Uterus (tissue), 3 donors: ENCODE measurements at regions not wholly inside any gene's neighbourhood (a gene's known extent, or its start where the extent isn't known, plus 50 kb on each side); places are given as distances from the start of the nearest gene placed in this dataset.

Experiments used
- DNase-seq, 2 donors: peaks; one replicate each; pipeline ENCODE4 v3.0.0-alpha.2; 2019 to 2020
- H3K27ac ChIP-seq, 2 donors: fragments of 200-600 bp; sonication (generic); 1 replicate in 1 of 2; 2 replicates in 1 of 2; pipeline ENCODE4 v1.5.1; 2016 to 2018
- H3K27me3 ChIP-seq, 2 donors: fragments of 200-600 bp; sonication (generic); one replicate each; pipeline ENCODE4 v1.5.1; 2018 to 2019; ENCODE audit warnings: control low read depth in 1 of 2
- H3K36me3 ChIP-seq, 2 donors: fragments of 200-600 bp; sonication (generic); one replicate each; pipeline ENCODE4 v1.5.1; 2019; ENCODE audit warnings: control low read depth in 1 of 2
- H3K4me1 ChIP-seq, 2 donors: fragments of 200-600 bp; sonication (generic); one replicate each; pipeline ENCODE4 v1.5.1; 2018 to 2019; ENCODE audit warnings: control low read depth in 1 of 2
- H3K4me3 ChIP-seq, 2 donors: fragments of 200-600 bp; sonication (generic); 1 replicate in 1 of 2; 2 replicates in 1 of 2; pipeline ENCODE4 v1.5.1; 2018 to 2019; ENCODE audit warnings: mild to moderate bottlenecking in 1 of 2
- H3K9me3 ChIP-seq, 2 donors: fragments of 200-600 bp; sonication (generic); one replicate each; pipeline ENCODE4 v1.5.1; 2019; ENCODE audit warnings: control low read depth in 1 of 2
- POLR2A ChIP-seq, 2 donors: fragments of 450-650 bp; IDR thresholded peaks; one replicate each; pipeline ENCODE4 v1.6.1; 2016; ENCODE audit warnings: antibody characterized with exemption in 2 of 2, mild to moderate bottlenecking in 1 of 2, moderate library complexity in 1 of 2
- intact Hi-C: fragments of 100-400 bp; cut with DNase I; formaldehyde crosslinking; loops from one replicate; pipeline ENCODE4 v1.15.1; 2023; ENCODE audit warnings: low total_unique reads
- TF ChIP-seq, protein P1 (sequence below), 4 experiments: fragments of 200-600 bp in 2 of 4; fragments of 450-650 bp in 2 of 4; sonication (generic) in 2 of 4; IDR thresholded peaks; one replicate each; pipeline ENCODE4 v1.5.1; 2016 to 2019; ENCODE audit warnings: antibody characterized with exemption in 4 of 4, mild to moderate bottlenecking in 2 of 4, moderate library complexity in 1 of 4
- donor health status: DM: yes; HTN: yes; CAD: no.

DNA sequence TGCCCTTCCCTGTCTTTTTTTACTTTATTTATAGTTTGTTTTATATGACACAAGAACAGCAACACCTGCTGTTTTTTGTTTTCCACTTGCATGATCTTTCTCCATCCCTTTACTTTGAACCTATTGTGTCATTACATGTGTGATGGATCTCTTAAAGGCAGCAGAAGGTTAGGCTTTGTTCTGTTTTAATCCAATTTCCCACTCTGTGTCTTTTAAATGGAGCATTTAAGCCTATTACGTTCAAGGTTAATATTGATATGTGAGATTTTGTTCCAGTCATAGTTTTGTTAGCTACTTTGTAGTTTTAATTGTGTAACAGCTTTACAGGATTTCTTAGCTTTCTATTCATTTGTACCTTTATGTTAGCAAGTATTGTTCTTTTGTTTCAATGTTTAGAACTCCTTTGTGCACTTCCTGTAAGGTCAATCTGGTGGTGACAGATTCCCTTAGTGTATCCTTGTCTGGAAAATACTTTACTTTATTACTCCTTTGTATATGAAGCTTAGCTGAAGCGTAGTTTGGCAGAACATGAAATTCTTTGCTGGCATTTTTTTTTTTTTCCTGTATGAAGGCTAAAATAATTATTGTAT lies 1443.0 kb upstream of the LRRTM1 start:
- intact Hi-C loops: no loop called here
- Histone ChIP-seq H3K9me3 (no peaks in the 10 kb centered on the region), H3K36me3 (no peaks in the 10 kb centered on the region), H3K27ac (no peak overlapping the region), H3K4me3 (no peak overlapping the region), H3K27me3 (no peaks in the 10 kb centered on the region), H3K4me1 (no peaks in the 10 kb centered on the region)
- DNase-seq: no peak
- no peak for TF ChIP-seq POLR2A (IDR thresholded peaks at IDR 0.05)
- TF ChIP-seq, protein P1, sequence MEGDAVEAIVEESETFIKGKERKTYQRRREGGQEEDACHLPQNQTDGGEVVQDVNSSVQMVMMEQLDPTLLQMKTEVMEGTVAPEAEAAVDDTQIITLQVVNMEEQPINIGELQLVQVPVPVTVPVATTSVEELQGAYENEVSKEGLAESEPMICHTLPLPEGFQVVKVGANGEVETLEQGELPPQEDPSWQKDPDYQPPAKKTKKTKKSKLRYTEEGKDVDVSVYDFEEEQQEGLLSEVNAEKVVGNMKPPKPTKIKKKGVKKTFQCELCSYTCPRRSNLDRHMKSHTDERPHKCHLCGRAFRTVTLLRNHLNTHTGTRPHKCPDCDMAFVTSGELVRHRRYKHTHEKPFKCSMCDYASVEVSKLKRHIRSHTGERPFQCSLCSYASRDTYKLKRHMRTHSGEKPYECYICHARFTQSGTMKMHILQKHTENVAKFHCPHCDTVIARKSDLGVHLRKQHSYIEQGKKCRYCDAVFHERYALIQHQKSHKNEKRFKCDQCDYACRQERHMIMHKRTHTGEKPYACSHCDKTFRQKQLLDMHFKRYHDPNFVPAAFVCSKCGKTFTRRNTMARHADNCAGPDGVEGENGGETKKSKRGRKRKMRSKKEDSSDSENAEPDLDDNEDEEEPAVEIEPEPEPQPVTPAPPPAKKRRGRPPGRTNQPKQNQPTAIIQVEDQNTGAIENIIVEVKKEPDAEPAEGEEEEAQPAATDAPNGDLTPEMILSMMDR (IDR thresholded peaks at IDR 0.05): no peak

DNA sequence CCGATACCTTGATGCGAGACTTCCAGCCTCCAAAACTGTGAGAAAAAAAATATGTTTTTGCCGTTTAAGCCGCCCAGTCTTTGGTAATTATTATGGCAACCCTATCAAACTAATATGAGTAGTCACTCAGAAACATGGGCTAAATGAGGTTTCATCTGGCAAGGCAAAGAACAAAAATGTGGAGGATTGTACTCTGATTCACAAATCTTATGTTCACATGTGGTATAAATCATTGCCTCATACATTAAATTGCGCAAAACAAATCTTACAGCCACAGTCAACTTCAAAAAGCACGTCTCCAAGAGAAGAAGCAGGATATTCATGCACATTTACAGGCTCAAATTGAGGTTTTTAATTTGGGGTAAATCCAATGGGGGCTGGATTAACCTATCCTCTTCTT lies 1435.4 kb upstream of the LRRTM1 start:
- Histone ChIP-seq H3K27ac (no peak overlapping the region), H3K4me3 (no peak overlapping the region), H3K36me3 (no peaks in the 10 kb centered on the region), H3K4me1 (no peaks in the 10 kb centered on the region), H3K27me3 (no peaks in the 10 kb centered on the region), H3K9me3 (no peaks in the 10 kb centered on the region)
- intact Hi-C loops: no loop called here
- no peak for DNase-seq
- TF ChIP-seq, protein P1 (IDR thresholded peaks at IDR 0.05): no peak
- no peak for TF ChIP-seq POLR2A (IDR thresholded peaks at IDR 0.05)

DNA sequence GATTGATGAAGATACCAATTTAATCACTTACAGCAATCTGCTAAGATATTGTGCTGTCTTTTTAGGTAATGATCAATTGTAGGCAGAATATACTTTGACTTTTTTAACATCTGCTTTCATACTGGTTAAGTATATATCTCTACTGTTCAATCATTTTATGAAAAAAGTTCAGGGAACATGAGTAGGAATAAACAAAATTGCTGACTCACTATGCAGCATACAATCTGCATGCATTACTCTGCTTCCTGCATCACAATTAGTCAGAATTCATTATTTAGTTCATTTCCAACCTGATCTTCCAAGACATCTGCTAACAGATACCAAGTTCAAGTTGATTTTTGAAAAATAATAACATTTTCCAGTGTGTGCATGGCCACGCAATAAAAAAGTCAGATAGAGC lies 1430.4 kb upstream of the LRRTM1 start:
- H3K4me1 ChIP-seq: no peaks in the 10 kb centered on the region
- TF ChIP-seq, protein P1 (IDR thresholded peaks at IDR 0.05): no peak
- no peak for TF ChIP-seq POLR2A (IDR thresholded peaks at IDR 0.05)
- DNase-seq: no peak
- H3K36me3 ChIP-seq: no peaks in the 10 kb centered on the region
- no peak overlapping the region for H3K4me3 ChIP-seq
- intact Hi-C loops: no loop called here
- no peaks in the 10 kb centered on the region for H3K27me3 ChIP-seq
- no peak overlapping the region for H3K27ac ChIP-seq
- no peaks in the 10 kb centered on the region for H3K9me3 ChIP-seq

DNA sequence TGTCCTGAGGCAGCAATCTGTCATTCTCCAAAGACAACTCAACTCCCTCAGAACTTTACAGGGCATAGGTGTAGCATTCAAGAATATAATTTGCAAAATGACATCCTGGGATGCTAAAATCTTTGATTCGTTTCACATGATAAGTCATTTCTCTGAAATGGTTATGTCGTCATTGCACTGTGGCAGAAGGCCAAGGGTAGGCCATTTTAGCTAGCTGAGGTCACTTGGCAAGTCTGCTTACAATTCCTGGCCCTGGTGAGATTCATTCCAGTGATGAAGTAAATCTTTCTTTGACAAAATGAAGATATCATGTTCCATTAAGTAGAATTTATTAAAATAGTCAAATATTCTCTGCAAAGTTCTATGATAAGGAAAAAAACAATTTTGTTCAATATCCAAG lies 1410.3 kb upstream of the LRRTM1 start:
- no peak overlapping the region for H3K27ac ChIP-seq
- H3K36me3 ChIP-seq: no peaks in the 10 kb centered on the region
- no peak for DNase-seq
- H3K4me3 ChIP-seq: no peak overlapping the region
- no peaks in the 10 kb centered on the region for H3K9me3 ChIP-seq
- no peaks in the 10 kb centered on the region for H3K27me3 ChIP-seq
- intact Hi-C loops: no loop called here
- TF ChIP-seq, protein P1 (IDR thresholded peaks at IDR 0.05): no peak
- no peaks in the 10 kb centered on the region for H3K4me1 ChIP-seq

DNA sequence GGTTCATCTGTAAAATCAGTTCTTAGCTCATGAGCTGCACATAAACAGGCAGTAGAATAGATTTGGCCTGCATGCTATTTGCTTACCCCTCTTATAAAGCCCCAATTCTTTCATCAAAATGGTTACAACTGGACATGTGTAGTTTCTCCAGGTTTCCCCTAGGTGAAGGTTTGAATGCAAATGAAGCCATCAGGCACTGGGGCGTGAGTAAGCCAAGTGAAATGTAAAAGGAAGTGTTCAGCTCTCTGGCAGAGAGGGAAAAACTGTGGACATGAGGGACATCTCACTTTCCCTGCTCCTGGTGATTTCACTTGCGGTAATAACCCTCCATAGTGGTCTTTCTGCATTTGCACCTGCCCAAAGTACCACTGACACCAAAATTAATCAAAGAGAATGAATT lies 1402.3 kb upstream of the LRRTM1 start:
- no peak for DNase-seq
- intact Hi-C loops: no loop called here
- H3K27ac ChIP-seq: no peak overlapping the region
- H3K27me3 ChIP-seq: no peaks in the 10 kb centered on the region
- H3K4me3 ChIP-seq: no peak overlapping the region
- no peaks in the 10 kb centered on the region for H3K9me3 ChIP-seq
- no peaks in the 10 kb centered on the region for H3K36me3 ChIP-seq
- TF ChIP-seq POLR2A (IDR thresholded peaks at IDR 0.05): no peak
- TF ChIP-seq, protein P1 (IDR thresholded peaks at IDR 0.05): no peak
- no peaks in the 10 kb centered on the region for H3K4me1 ChIP-seq
